Jurkat, Clone E6-1 (cell line): ENCODE measurements at regions not wholly inside any gene's neighbourhood (a gene's known extent, or its start where the extent isn't known, plus 50 kb on each side); places are given as distances from the start of the nearest gene placed in this dataset.
"Not testable (repeated sequence)": the region's sequence is repeated elsewhere in the genome, so short reads cannot be mapped to it uniquely, and the experiment has no call there.

ENCODE experiments used
- DNase-seq: peaks from one replicate; pipeline ENCODE4 v3.0.0-alpha.2; 2011; ENCODE audit warnings: low read depth, low spot score
- H3K4me3 ChIP-seq: 2 replicates; pipeline ENCODE4 v1.5.1; 2011; ENCODE audit warnings: mild to moderate bottlenecking, low read length, control low read depth, moderate library complexity

- no peak for DNase-seq
- H3K4me3 ChIP-seq: no peak overlapping the region
These were observed 143.3 kb downstream of the PRL start for GRCh38 chr6:22153384-22154158.

- no peak for DNase-seq
- H3K4me3 ChIP-seq: no peak overlapping the region
These were observed 141.3 kb downstream of the PRL start for GRCh38 chr6:22155551-22155950.

- no peak overlapping the region for H3K4me3 ChIP-seq
- DNase-seq: no peak
These were observed 139.6 kb downstream of the PRL start for GRCh38 chr6:22157233-22157632.

- no peak for DNase-seq
- no peak overlapping the region for H3K4me3 ChIP-seq
These were observed 132.6 kb downstream of the PRL start for GRCh38 chr6:22164236-22164635.

GRCh38 chr6:22171006-22171405 lies 125.8 kb downstream of the PRL start:
- not testable (repeated sequence) for H3K4me3 ChIP-seq, DNase-seq

GRCh38 chr6:22171885-22172284 lies 125.0 kb downstream of the PRL start:
- not testable (repeated sequence) for DNase-seq, H3K4me3 ChIP-seq

- H3K4me3 ChIP-seq: no peak overlapping the region
- DNase-seq: no peak
These were observed 123.5 kb downstream of the PRL start for GRCh38 chr6:22173311-22173710.

GRCh38 chr6:22180250-22180649 lies 116.6 kb downstream of the PRL start:
- H3K4me3 ChIP-seq, DNase-seq: not testable (repeated sequence)

GRCh38 chr6:22184371-22184770 lies 112.5 kb downstream of the PRL start:
- no peak for DNase-seq
- H3K4me3 ChIP-seq: no peak overlapping the region

- no peak for DNase-seq
- no peak overlapping the region for H3K4me3 ChIP-seq
These were observed 106.9 kb downstream of the PRL start for GRCh38 chr6:22189946-22190345.

- no peak overlapping the region for H3K4me3 ChIP-seq
- no peak for DNase-seq
These were observed 102.5 kb downstream of the PRL start for GRCh38 chr6:22194188-22194921.

- H3K4me3 ChIP-seq: no peak overlapping the region
- no peak for DNase-seq
These were observed 97.1 kb downstream of the PRL start for GRCh38 chr6:22199771-22200170.

- H3K4me3 ChIP-seq: no peak overlapping the region
- no peak for DNase-seq
These were observed 92.7 kb downstream of the PRL start for GRCh38 chr6:22204153-22204552.

- H3K4me3 ChIP-seq: no peak overlapping the region
- no peak for DNase-seq
These were observed 91.6 kb downstream of the PRL start for GRCh38 chr6:22205266-22205665.

- DNase-seq: no peak
- no peak overlapping the region for H3K4me3 ChIP-seq
These were observed 90.7 kb downstream of the PRL start for GRCh38 chr6:22206106-22206505.

GRCh38 chr6:22208026-22208425 lies 88.8 kb downstream of the PRL start:
- DNase-seq: no peak
- no peak overlapping the region for H3K4me3 ChIP-seq

GRCh38 chr6:22214314-22214713 lies 82.5 kb downstream of the PRL start:
- H3K4me3 ChIP-seq: no peak overlapping the region
- no peak for DNase-seq

- not testable (repeated sequence) for DNase-seq, H3K4me3 ChIP-seq
These were observed 81.4 kb downstream of the PRL start for GRCh38 chr6:22215474-22215873.

- no peak for DNase-seq
- H3K4me3 ChIP-seq: no peak overlapping the region
These were observed 78.4 kb downstream of the PRL start for GRCh38 chr6:22218410-22218809.

GRCh38 chr6:22219925-22220324 lies 76.9 kb downstream of the PRL start:
- no peak for DNase-seq
- H3K4me3 ChIP-seq: no peak overlapping the region

- no peak for DNase-seq
- H3K4me3 ChIP-seq: no peak overlapping the region
These were observed 75.6 kb downstream of the PRL start for GRCh38 chr6:22221211-22221610.
